Chondrocyte (in vitro differentiated cells): ENCODE measurements at regions not wholly inside any gene's neighbourhood (a gene's known extent, or its start where the extent isn't known, plus 50 kb on each side); places are given as distances from the start of the nearest gene placed in this dataset.
"Not testable (repeated sequence)": the region's sequence is repeated elsewhere in the genome, so short reads cannot be mapped to it uniquely, and the experiment has no call there.

Experiments used
- DNase-seq: peaks from one replicate; pipeline ENCODE4 v3.0.0; 2021; ENCODE audit warnings: mixed read lengths, low spot score
- H3K27ac Mint-ChIP-seq: one replicate; pipeline ENCODE4 v1.8.0; 2021; ENCODE audit warnings: mild to moderate bottlenecking, moderate library complexity, mixed read lengths; ENCODE audit not compliant: unreplicated experiment
- H3K27me3 Mint-ChIP-seq: 2 replicates; pipeline ENCODE4 v1.8.0; 2021; ENCODE audit warnings: low read depth, mixed read lengths
- H3K36me3 Mint-ChIP-seq: 2 replicates; pipeline ENCODE4 v1.8.0; 2021; ENCODE audit warnings: low read depth, mixed read lengths
- H3K4me1 Mint-ChIP-seq: 2 replicates; pipeline ENCODE4 v1.8.0; 2021; ENCODE audit warnings: low read depth, mild to moderate bottlenecking, mixed read lengths
- H3K4me3 Mint-ChIP-seq: one replicate; pipeline ENCODE4 v1.8.0; 2021; ENCODE audit warnings: mild to moderate bottlenecking, moderate library complexity, mixed read lengths; ENCODE audit not compliant: unreplicated experiment
- H3K9me3 Mint-ChIP-seq: 2 replicates; pipeline ENCODE4 v1.8.0; 2021; ENCODE audit warnings: low read depth, mixed read lengths
- CTCF ChIP-seq: fragments of 200-600 bp; sonication (generic); IDR thresholded peaks from 2 replicates; pipeline ENCODE4 v1.5.0; 2021; ENCODE audit warnings: antibody characterized with exemption, mild to moderate bottlenecking, moderate library complexity

DNA sequence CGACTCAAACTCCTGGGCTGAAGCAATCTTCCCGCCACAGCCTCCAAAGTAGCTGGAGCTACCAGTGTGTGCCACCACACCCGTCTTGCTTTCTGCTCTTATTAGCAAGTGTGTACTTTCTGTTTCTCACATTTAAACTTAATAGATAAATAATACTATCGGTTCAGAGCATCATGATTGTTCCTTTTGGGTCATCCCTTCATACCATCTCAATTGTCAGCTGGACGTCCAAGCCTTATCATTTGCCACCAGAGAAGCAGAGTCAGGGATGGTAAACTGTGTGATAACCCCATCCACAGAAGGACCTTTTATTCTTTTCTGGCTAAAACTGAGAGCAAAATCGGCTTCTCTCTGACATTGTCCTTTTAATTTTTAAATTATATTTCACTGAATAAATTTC lies 279.8 kb upstream of the GOT2 start:
- Mint-ChIP-seq H3K9me3 (peaks cover 8% of the 10 kb centered on the region), H3K27ac (no peak overlapping the region), H3K27me3 (peaks cover 1% of the 10 kb centered on the region), H3K4me3 (no peak overlapping the region), H3K36me3 (no peaks in the 10 kb centered on the region), H3K4me1 (no peaks in the 10 kb centered on the region)
- no peak for DNase-seq
- no peak for TF ChIP-seq CTCF

GRCh38 chr16:58999762-59000161 lies 265.6 kb upstream of the GOT2 start:
- H3K27me3 Mint-ChIP-seq = no peaks in the 10 kb centered on the region
- no peak for DNase-seq
- H3K4me3 Mint-ChIP-seq = no peak overlapping the region
- no peaks in the 10 kb centered on the region for H3K4me1 Mint-ChIP-seq
- peaks cover 11% of the 10 kb centered on the region for H3K9me3 Mint-ChIP-seq
- H3K36me3 Mint-ChIP-seq = no peaks in the 10 kb centered on the region
- TF ChIP-seq CTCF = no peak
- H3K27ac Mint-ChIP-seq = no peak overlapping the region

GRCh38 chr16:58992755-58993154 lies 258.6 kb upstream of the GOT2 start:
- H3K4me1 Mint-ChIP-seq, H3K27me3 Mint-ChIP-seq, H3K36me3 Mint-ChIP-seq, H3K4me3 Mint-ChIP-seq, DNase-seq, H3K27ac Mint-ChIP-seq: not testable (repeated sequence)
- peaks cover 37% of the 10 kb centered on the region for H3K9me3 Mint-ChIP-seq

- H3K27me3 Mint-ChIP-seq, H3K4me1 Mint-ChIP-seq, H3K27ac Mint-ChIP-seq, H3K36me3 Mint-ChIP-seq, DNase-seq, H3K4me3 Mint-ChIP-seq: not testable (repeated sequence)
- peaks cover 32% of the 10 kb centered on the region for H3K9me3 Mint-ChIP-seq
These were observed 249.3 kb upstream of the GOT2 start for GRCh38 chr16:58983181-58983965.

GRCh38 chr16:58970775-58971174 lies 236.7 kb upstream of the GOT2 start:
- no peak for DNase-seq
- H3K4me3 Mint-ChIP-seq = no peak overlapping the region
- TF ChIP-seq CTCF = no peak
- peaks cover 5% of the 10 kb centered on the region for H3K4me1 Mint-ChIP-seq
- H3K36me3 Mint-ChIP-seq = no peaks in the 10 kb centered on the region
- H3K27ac Mint-ChIP-seq = no peak overlapping the region
- H3K27me3 Mint-ChIP-seq = peaks cover 3% of the 10 kb centered on the region
- H3K9me3 Mint-ChIP-seq = no peaks in the 10 kb centered on the region

GRCh38 chr16:58963479-58963878 lies 229.4 kb upstream of the GOT2 start:
- TF ChIP-seq CTCF = no peak
- Mint-ChIP-seq H3K27me3 (peaks cover 6% of the 10 kb centered on the region), H3K9me3 (no peaks in the 10 kb centered on the region), H3K27ac (no peak overlapping the region), H3K36me3 (no peaks in the 10 kb centered on the region), H3K4me3 (no peak overlapping the region), H3K4me1 (no peaks in the 10 kb centered on the region)
- no peak for DNase-seq
